Stimulated activated CD8-positive, alpha-beta memory T cell treated with anti-CD3 and anti-CD28 coated beads, Interleukin-12 subunit alpha, Interleukin-12 subunit beta, amount 100 ng/mL, for 4 hours (primary cell): ENCODE measurements at regions not wholly inside any gene's neighbourhood (a gene's known extent, or its start where the extent isn't known, plus 50 kb on each side); places are given as distances from the start of the nearest gene placed in this dataset.
A peak's percentile ranks its signal among the peaks of the same experiment; 100 is the strongest.
"Not testable (repeated sequence)": the region's sequence is repeated elsewhere in the genome, so short reads cannot be mapped to it uniquely, and the experiment has no call there.

Source experiments
- DNase-seq: peaks from one replicate; pipeline ENCODE4 v3.0.0-alpha.2; 2020; ENCODE audit warnings: low read depth

DNA sequence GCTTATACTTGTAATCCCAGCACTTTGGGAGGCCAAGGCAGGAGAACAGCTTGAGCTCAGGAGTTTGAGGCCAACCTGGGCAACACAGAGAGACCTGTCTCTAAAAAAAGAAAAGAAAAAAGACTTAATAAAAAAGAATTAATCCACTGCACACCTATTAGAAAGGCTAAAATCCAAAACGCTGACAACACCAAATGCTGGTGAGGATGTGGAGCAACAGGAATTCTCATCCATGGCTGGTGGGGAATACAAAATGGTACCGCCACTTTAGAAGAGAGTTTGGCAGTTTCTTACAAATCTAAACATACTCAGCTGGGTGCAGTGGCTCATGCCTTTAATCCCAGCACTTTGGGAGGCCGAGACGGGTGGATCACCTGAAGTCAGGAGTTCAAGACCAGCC is 110.0 kb upstream of the NDUFV2 start:
- not testable (repeated sequence) for DNase-seq

DNA sequence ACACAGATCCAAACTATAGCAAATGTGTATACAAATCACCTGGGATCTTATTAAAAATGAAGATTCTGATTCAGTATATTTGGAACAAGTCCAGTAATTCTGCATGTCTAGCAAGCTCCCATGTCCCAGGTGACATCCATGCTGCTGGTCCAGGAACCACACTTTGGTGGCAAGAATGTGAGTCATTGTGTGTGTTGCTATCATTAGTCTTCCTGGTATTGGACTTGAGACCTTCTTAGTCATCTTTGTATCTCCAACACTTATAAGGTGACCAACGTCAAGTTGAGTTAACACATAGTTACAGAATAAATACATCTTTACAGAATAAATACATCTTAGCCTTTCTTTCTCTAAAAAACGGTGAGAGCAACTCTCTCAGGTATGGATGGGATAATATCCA is 107.9 kb upstream of the NDUFV2 start:
- no peak for DNase-seq

DNA sequence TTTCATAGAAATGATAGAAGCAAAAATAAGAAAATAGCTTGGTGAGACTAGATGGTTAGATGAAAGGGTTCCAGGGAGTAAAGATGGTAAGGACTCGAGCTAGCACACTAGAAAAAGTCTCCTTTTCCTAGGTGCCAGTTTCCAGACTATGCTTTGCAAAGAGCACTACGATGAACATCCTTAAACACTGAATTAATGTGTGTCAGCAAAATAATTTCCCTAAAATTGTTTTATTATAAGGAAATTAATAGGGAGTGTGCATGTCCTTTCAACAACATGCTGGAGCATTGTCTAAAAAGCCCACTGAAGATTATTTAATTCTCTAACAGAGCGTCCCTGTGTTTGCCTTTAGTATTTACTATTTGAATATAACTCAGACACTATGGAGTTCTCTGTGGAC is 107.4 kb upstream of the NDUFV2 start:
- DNase-seq: no peak

DNA sequence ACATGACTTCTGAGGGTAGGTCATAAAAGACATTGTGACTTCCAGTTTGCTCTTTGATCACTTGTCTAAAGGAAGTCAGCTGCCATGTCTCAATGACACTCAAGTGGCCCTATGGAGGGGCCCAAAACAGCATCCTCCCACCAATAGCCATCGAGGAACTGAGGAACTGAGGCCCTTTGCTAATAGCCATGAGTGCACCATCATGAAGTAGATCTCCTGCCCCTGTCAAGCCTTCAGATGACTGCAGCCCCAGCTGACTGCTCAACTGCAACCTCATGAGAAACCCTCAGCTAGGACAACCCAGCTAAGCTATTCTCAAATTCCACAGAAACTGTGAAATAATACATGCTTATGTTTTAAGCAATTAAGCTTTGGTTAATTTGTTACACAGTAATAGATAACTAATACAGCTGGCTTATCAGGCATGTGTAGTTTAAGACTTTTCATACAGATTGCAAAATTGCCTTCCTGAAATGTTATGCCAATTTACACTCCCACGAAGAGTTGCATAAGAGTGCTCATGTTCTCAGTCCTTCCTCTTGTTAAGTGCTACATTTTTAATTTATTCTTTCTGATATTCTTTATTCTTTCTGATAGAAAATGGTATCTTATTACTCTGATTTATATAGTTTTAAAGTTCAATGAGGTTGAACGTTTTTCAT is 105.6 kb upstream of the NDUFV2 start:
- DNase-seq: no peak

DNA sequence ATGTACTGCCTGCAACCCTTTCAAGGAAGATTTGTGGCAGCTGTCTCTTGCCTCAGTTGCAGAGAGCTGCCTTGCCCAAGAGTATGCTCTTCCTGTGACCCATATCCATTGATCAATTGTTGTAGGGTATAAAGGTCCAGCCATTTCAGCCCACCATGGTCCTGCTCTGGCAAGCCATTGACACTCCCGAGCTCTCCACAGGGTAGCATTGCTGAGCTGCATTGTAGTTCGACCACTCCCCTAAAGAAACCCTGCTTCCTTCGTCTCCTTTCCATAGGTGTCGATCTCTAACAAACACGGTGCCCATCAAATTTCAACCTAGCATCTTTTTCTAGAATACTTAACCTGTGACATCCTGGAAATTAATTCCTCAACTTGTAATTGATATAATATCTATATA is 104.9 kb upstream of the NDUFV2 start:
- DNase-seq: no peak

DNA sequence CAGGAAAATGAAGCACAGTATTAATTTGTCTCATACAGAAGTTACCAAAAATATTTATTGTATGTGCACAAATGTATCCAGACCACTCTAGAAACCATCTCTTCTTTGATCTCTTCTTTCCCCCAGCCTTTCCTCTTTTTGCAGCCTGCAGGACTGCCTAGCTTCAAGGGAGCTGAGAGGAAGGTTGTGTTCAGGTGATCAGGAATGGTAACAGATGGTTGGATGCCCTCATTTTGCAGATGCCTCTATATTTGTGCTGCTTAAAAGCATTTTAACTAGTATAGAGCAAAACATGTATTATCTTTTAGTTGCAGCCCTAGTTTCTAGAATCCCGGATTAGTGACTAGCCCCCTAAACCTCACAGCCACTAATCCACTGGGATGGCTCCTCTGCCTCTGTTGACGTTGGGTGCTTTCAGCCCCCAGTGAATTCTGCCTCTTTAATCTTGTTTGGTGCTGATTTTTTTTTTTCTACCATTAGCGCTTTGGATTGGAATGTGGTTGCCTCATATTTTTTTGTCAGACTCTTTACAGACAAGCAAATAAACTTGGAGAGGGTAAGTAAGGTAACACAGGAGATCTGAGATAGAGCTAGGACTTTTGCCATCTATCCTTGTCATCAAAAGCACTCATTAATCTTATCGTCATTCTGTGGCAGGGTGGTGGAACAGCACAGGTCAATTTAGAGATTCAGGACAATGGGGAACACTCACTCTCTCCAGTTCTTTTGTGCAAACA is 103.8 kb upstream of the NDUFV2 start:
- DNase-seq: no peak

DNA sequence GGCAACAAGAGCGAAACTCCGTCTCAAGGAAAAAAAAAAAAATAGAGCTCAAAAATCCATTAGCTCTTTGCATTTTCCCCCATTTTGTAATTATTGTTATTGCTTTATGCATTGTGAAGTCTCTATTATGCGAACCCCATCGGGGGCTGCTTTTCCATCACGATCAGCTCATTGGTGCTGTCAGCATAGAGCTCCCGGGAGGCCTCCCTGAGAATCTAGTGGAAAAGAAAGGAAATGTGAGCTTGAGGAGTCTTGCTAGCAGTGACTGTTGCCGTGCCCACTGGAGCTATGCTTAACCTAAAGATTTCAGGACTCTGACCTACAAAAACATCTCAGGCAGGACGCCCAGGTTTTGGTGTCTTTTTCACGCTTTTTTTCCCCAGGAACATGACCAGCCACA is 102.6 kb upstream of the NDUFV2 start:
- no peak for DNase-seq

DNA sequence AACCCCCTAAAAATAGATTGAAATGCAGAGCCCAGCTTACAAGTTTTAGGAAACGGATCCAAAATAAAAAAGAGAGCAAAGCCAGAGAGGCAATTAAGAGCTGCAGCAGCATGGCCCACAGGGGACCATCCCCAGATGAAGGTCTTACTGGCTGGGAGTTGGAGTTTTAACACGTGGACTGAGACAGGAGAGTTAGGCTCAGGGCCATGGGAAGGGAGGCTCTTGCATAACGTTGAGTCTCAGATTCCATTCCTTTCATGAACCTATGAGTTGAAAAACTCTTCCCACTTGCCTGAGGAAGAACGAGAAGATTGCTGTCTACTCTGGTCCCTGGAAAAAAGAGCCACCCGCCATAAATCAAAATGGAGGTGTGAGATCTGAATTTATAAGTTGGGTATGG is 101.8 kb upstream of the NDUFV2 start:
- no peak for DNase-seq

DNA sequence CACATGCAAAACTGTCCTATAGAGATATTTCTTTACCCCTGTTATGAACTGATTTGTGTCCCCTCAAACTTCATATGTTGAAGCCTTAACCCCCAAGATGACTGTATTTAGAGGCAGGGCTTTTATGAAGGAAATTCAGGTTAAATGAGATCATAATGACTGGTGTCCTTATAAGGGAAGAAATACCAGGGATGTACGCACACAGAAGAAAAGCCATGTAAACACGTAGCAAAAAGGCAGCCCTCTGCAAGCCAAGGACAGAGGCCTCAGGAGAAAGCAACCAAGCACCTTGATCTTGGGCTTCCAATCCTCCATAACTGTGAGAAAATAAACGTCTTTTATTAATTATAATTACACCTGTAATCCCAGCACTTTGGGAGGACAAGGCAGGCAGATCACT is 101.3 kb upstream of the NDUFV2 start:
- no peak for DNase-seq

DNA sequence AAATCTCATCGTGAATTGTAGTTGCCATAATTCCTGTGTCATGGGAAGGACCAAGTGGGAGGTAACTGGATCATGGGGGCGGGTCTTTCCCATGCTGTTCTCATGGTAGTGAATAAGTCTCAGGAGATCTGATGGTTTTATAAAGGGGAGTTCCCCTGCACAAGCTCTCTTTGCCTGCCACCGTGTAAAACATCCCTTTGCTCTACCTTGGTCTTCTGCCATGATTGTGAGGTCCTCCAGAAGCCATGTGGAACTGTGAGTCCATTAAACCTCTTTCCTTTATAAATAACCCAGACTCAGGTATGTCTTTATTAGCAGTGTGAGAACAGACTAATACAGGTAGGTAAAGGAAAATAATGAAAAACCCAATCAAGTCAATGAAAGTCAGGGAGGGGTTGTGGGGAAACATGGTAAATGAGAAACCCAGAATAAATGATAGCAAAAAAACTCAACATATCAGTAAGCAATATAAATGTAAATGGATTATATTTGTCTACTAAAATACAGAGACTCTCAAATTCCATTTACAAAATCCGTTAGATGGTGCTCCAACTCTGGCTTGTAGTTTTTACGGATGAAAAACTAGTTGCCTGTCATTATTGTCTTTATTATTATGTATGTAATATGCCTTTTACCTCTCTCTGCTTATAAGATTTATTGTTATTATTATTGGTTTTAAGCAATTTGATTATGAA is 98.9 kb upstream of the NDUFV2 start:
- DNase-seq: no peak

DNA sequence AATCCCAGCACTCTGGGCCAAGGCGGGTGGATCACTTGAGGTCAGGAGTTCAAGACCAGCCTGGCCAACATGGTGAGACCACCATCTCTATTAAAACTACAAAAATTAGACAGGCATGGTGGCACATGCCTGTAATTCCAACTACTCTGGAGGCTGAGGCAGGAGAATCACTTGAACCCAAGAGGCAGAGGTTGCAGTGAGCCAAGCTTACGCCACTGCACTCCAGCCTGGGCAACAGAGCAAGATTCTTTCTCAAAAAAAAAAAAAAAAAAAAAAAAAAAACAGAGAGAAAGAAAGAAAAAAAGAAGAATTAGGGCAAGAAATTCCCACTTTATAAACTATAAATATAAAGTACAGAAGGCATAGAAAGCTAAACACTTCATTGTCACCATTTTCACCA is 98.2 kb upstream of the NDUFV2 start:
- not testable (repeated sequence) for DNase-seq

DNA sequence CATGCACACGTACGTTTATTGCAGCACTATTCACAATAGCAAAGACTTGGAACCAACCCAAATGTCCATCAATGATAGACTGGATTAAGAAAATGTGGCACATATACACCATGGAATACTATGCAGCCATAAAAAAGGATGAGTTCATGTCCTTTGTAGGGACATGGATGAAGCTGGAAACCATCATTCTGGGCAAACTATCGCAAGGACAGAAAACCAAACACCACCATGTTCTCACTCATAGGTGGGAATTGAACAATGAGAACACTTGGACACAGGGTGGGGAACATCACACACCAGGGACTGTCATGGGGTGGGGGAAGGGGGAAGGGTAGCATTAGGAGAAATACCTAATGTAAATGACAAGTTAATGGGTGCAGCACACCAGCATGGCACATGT is 94.8 kb upstream of the NDUFV2 start:
- not testable (repeated sequence) for DNase-seq

DNA sequence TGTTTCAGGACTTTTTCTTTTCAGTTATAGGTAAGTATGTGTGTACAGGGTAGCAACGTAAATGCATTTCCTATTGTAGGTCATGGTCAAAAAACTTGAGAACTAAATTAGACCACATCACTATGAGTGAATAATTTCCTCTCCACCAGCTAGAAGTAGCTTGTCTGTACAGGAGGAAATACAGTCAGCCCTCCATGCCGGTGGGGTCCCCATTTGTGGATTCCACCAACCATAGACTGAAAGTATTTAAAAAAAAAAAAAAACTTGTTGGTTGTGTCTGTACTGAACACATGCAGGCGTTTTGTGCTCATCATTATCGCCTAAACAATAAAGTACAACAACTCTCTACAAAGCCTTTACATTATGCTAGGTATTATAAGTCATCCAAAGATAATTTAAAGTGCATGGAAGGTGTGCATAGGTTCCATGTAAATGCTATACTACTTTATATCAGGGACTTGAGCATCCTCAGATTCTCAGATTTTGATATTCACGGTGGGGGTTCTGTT is 94.2 kb upstream of the NDUFV2 start:
- DNase-seq: no peak

DNA sequence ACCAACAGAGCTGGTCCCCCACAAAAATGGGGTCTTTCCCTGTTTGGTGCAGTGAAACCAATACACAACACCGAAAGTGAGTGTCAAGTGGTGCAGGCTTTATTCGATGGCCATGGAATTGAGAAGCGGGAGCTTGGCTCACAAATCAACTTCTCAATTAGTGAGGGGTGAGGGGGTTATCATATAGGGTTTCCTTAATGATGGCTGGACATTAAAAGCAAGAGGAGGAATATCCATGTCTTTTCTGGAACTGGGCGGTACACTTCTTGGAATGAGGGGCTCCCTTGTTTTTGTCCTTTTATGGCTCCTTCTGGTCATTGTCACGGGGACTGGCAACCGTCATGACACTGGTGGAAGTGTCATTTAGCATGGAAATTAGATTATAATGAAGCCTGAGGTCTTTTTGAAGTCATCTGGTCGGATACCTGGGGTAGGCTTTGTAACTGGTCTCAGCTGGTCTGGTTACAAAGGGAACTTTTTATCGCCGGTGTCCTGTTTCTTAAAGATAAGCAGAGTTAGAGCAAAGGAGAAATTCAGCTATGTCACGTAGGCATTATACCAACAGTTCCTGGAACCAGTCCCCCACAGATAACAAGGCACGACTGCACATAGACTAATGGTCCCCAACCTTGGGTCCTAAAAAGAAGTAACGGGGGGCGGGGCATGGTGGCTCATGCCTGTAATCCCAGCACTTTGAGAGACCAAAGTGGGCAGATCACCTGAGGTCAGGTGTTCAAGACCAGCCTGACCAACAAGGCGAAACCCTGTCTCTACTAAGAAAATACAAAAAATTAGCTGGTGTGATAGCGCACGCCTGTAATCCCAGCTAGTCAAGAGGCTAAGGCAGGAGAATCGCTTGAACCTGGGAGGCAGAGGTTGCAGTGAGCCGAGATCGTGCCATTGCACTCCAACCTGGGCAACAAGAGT is 93.5 kb upstream of the NDUFV2 start:
- no peak for DNase-seq

DNA sequence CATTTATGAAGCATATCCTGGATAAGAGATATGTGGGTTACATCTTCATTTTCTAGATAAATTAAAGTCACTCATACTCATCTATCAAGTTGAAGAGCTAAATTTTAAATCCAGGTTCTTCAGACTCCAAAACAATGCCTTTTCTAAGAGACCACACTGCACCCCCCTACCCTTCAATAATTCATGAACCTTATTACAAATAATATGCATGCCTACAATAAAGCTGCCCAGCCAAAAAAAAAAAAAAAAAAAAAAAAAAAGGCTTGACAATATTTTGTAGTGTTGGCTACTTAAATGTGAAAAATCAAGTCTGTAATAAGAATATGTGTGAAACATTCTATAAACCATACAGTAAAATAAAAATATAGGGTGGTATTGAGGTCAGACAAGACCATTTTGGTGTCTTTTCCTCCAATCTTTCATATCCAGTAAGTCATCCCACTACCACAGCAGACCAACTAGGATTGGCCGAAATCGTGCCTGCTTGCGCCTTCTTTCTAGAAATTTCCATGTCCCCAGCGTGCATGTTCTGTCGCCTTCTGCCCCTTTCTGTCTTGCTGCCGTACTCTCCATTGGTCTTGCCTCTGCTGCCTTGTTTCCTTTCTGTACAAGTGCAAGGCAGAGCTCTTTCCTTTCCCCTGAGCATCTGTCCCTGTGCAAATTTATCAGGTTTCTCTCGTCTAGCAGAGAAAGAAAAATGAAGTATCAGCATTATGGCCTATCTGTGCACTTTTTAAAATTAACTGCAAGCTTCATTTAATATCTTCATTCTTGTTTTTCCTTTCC is 92.6 kb upstream of the NDUFV2 start:
- DNase-seq: no peak

DNA sequence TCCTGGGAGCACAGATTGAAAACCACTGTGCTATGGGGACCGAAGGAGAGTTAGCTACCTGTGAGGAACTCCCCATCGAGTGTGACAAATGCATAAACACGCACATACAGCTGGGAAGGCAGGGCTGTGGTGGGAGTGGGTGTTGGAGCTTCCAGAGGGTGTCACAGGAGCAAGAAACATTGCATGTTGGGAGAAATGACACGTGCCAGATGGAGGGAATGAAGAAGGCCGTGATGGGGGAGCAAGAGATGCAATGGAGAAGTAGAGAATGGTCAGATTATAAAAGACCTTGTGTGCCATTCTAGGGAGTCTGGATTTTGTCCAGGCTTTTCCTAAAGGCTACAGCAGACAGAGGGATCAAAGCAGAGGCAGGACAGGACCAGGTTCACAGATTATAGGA is 91.1 kb upstream of the NDUFV2 start:
- no peak for DNase-seq

DNA sequence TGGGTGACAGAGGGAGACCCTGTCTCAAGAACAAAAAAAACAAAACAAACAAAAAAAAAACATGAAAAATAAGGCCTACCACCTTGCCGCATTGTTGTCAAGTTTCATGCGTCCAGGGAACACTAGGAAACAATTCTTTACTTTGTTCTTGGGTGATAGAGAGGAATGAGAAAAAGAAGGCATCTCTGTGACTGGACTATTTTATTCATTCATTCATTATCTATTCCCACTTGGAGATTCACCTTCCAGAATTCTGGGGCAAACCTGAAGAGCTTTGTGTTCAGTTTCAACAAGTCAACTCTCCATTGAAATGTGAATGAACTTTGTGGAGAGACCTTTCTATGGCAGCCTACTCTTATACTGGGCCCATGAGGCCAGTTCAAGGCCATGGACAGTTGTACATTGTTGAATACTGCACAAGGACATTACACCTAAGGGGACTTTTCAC is 88.5 kb upstream of the NDUFV2 start:
- DNase-seq: no peak

DNA sequence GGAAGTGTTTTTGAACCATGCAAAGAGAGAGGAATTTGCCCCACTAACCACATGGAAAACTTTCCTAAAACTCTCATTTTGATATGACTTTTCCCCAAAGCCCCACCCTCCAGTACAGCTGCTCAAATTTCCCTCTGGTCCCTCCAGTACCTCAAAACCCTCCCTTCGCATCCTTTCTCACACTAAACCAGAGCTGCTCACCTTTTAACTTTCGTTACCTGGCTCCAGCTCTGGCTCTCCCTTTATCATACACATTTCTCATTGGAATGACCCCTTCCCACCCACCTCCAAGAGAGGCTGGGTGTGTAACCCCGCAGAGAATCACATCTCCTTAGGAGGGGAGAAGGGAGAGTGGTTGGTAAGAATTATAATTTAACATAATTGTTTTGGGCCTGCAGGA is 86.8 kb upstream of the NDUFV2 start:
- DNase-seq: no peak

DNA sequence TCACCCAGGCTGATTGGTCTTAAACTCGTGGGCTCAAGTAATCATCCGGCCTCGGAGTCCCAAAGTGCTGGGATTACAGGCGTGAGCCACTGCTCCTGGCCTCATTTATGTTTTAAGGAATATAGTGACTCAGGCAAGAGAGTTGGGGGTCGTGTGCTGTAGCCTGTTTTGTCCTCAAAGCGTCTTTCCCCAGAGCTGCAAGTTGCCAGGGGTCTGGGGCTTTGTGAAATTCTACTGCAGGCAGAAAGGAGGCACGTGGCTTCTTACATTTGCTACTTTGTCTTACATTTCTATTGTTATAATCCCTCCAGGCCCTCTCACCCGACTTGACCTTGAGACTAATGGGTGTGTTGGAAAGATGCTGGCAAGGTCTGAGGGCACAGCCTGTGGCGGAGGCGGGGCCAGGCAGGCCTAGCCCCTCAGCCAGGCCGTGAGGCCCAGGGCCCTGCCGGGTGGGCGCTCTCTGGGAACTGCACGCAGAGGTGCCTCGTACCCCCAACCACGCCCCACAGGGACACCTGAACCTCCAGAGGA is 85.8 kb upstream of the NDUFV2 start:
- DNase-seq: no peak

DNA sequence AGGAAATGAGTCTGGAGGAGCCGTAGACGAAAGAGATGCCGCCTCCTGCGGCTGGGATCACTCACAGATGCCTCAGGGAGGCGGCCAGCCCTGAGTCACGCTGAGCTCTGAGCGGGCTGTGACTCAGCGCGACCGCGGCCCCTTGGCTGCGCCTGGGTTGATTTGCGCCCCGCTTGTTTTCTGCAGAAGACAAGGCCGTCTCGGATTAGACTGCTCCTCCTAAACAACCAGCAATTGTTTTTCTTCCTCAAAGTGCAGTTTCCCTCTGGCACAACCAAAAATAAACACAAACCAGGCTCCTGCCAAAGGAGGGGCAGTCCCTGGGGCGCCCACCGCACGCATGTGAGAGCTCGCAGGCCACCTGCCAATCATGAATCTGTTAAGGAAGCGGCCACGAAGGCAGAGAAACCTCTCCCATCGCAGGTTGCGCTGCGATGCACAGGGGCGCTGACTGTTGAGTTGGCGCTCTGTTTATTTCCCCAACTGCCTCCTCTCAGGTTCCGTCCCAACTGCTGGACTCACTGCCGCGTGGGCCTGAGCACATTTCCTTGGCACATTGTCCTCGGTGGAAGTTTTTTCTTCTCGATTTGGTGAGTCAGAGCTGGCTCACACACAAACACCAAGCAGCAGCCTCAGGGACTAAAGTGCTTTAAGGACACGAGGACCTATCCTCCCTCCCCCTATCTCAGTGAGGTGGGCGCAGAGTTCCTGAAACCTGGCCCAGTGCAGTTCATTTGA is 85.2 kb upstream of the NDUFV2 start:
- DNase-seq: peak; percentile 50
